ENCODE measurements at regions not wholly inside any gene's neighbourhood (a gene's known extent, or its start where the extent isn't known, plus 50 kb on each side); places are given as distances from the start of the nearest gene placed in this dataset.
A peak's percentile ranks its signal among the peaks of the same experiment; 100 is the strongest.

DNA sequence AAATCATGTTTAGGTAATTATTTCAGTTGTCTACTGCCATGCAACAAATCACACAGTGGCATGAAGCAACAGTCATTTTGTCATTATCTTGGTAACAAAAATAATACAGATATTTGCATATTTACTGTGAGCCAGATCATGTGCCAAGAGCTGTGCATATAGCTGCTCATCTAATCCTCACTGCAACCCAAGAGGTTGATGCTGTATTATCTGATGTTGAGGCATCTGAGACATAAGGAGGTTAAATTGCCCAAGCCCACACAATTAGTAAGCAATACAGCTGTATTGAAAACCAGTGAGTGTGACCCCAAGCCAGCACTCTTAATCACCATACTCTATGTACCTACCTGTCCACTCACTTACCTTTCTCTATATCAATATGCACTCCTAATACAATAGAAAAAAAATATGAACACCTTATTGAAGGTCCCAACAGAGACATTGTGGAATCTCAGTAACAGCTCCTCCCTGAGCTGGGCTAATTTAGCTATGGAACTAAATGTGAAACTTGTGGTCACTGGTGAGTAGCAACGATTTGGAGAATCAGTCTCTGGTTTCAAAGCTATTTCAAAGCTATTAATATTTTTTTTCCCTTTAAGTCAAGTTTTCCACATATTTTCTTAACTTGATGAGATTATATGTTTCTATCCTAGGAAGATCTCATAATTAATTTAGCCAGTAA, 185.2 kb downstream of the KLF12 start:
- Mint-ChIP-seq H3K4me3 (no peak overlapping the region), H3K36me3 (ENCODE audit: low read depth) (no peaks in the 10 kb centered on the region), H3K27ac (peak overlapping the region; percentile 79), H3K4me1 (peaks cover 43% of the 10 kb centered on the region), H3K27me3 (no peaks in the 10 kb centered on the region)
- ATAC-seq: no peak
- no peak for DNase-seq
- H3K9me3 ChIP-seq (ENCODE audit: control insufficient read depth, low read length, poor library complexity, severe bottlenecking): no peaks in the 10 kb centered on the region

DNA sequence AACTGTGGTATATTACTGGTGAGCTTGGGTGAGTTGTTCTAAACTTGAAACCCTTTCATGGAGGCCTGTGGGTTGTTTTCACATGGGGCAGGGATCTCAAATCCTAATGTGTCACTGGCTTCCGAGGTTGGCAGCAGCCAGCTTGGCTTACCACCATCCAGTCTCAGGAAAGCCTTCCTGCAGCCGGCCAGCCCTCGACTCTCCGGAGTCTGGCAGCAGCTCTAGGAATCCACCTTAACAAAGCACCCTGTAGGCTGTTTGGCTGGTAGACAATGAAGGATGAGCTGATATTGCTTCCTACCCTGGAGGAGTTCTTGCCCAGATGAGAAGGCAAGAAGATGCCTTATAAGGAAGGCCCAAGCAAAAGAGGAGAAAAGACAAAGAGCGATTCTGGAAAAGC, 188.3 kb downstream of the KLF12 start:
- peak overlapping the region; percentile 81 for H3K27ac Mint-ChIP-seq
- peaks cover 42% of the 10 kb centered on the region for H3K4me1 Mint-ChIP-seq
- DNase-seq (no peak), ATAC-seq (no peak)
- H3K36me3 Mint-ChIP-seq (ENCODE audit: low read depth): peaks cover 4% of the 10 kb centered on the region
- no peaks in the 10 kb centered on the region for H3K27me3 Mint-ChIP-seq
- no peaks in the 10 kb centered on the region for H3K9me3 ChIP-seq (ENCODE audit: control insufficient read depth, low read length, poor library complexity, severe bottlenecking)
- H3K4me3 Mint-ChIP-seq: no peak overlapping the region

DNA sequence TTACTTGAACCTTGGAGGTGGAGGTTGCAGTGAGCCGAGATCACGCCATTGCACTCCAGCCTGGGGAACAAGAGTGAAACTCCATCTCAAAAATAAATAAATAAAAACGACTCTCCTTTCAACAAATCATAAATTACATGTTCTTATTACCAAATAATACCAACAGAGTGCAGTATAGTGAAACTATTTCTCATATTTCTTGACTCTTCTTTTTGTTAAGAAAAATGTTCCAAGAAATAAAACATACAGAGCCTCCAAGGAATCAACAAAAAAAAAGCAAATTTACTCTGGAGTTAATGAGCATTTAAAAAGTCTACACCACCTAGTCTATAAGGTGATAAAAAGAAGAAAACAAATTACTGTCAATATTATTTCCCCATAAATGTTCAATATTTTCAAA, 188.8 kb downstream of the KLF12 start:
- Mint-ChIP-seq H3K4me1 (peaks cover 44% of the 10 kb centered on the region), H3K4me3 (no peak overlapping the region), H3K36me3 (ENCODE audit: low read depth) (peaks cover 4% of the 10 kb centered on the region), H3K27me3 (no peaks in the 10 kb centered on the region), H3K27ac (peak overlapping the region; percentile 81)
- DNase-seq: no peak
- H3K9me3 ChIP-seq (ENCODE audit: control insufficient read depth, low read length, poor library complexity, severe bottlenecking): no peaks in the 10 kb centered on the region
- no peak for ATAC-seq

DNA sequence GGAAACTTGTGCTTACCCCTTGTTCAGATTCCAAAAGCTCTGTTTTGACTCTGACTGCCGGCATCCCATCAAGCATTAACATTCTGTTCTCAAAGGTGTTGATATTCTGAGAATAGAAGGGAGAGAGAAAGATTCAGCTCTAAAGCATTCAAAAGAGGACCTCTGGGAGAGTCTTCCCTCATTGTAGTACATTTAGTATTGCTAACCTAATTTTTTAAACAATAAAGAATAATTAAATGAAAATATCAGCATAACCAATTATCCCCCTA, 190.3 kb downstream of the KLF12 start:
- DNase-seq: no peak
- H3K4me1 Mint-ChIP-seq: peaks cover 45% of the 10 kb centered on the region
- ATAC-seq: no peak
- H3K36me3 Mint-ChIP-seq (ENCODE audit: low read depth): peaks cover 4% of the 10 kb centered on the region
- H3K9me3 ChIP-seq (ENCODE audit: control insufficient read depth, low read length, poor library complexity, severe bottlenecking): no peaks in the 10 kb centered on the region
- peak overlapping the region; percentile 81 for H3K27ac Mint-ChIP-seq
- H3K27me3 Mint-ChIP-seq: no peaks in the 10 kb centered on the region
- peak overlapping the region; percentile 62 for H3K4me3 Mint-ChIP-seq

DNA sequence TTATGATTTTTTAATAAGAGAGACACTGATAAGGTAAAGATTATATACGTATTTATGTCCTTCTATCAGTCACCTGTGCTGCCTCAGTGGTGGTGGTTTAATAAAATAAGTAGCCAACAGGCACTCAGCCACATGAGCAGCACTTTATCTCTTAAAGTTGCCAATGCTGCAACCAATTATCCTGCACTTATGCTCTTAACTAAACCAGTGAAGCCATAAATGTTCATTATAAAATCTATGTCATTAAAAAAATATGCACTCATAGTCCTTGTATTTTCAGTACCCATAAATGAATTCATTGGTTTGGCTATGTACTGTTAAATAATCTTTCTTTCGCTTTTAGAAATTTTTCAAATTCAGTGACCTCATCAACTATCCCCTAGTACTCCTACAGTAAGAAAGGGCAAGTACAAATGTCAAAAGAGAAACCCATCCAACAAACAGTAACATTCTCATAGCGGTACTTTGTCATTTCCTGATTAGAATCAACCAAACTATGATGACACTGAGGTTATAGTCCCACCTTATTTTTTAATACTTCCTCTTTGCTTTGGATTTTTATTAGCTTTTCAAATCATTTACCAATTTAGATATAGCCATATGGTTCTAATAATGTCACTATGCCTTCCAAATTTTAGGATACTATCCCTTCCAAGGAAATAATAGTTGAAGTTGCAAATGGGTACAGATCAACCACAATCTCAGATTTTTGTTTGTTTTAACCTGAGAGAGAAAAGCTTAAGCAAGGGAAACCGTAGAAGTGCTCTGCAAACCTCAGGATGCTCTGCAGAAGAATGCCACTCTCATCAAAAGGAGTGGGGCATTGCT, 190.9 kb downstream of the KLF12 start:
- Mint-ChIP-seq H3K4me3 (peak overlapping the region; percentile 62), H3K27me3 (no peaks in the 10 kb centered on the region), H3K36me3 (ENCODE audit: low read depth) (peaks cover 4% of the 10 kb centered on the region), H3K27ac (peak overlapping the region; percentile 81), H3K4me1 (peaks cover 42% of the 10 kb centered on the region)
- DNase-seq (no peak), ATAC-seq (peak; percentile 93)
- H3K9me3 ChIP-seq (ENCODE audit: control insufficient read depth, low read length, poor library complexity, severe bottlenecking): no peaks in the 10 kb centered on the region

DNA sequence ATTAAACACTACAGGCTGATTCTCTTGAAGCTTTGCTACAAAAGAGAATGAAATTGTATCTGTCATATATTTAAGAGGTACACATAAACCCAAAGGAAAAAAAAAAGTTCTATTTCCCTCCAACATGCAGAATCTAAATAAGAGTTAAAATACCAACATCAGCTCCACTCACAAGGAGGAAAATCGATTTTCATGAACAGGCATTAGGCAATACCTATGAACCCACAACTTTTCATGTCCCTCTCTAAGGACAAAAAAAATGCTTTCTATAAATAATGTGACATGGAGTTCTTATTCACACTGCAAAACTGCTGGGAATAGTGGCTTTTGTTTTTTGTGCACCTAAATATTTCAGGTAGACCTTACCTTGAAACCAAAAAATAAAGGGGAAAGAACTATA, 192.5 kb downstream of the KLF12 start:
- H3K27ac Mint-ChIP-seq: peak overlapping the region; percentile 81
- peaks cover 4% of the 10 kb centered on the region for H3K36me3 Mint-ChIP-seq (ENCODE audit: low read depth)
- peaks cover 38% of the 10 kb centered on the region for H3K4me1 Mint-ChIP-seq
- H3K4me3 Mint-ChIP-seq: no peak overlapping the region
- H3K9me3 ChIP-seq (ENCODE audit: control insufficient read depth, low read length, poor library complexity, severe bottlenecking): no peaks in the 10 kb centered on the region
- no peaks in the 10 kb centered on the region for H3K27me3 Mint-ChIP-seq
- ATAC-seq: no peak
- no peak for DNase-seq

DNA sequence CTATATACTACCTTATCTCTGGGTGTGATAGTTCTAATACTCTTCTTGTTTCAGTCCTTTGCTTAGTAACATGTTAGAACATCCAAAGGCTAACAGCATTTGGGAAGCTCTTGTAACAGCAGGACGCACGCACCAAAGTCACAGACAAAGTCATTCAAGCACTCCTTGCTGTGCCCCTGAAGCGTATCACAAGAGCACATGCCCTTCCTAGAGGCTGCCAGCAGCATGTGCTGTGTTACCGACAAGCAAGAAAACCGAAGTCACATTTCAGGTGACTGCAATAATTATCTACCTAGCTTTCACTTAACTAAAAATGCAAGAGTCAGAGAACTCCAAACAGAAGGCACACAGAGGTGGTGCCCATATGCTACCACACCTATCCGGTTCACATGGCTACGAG, 194.1 kb downstream of the KLF12 start:
- no peak for DNase-seq
- no peaks in the 10 kb centered on the region for H3K27me3 Mint-ChIP-seq
- H3K9me3 ChIP-seq (ENCODE audit: control insufficient read depth, low read length, poor library complexity, severe bottlenecking): no peaks in the 10 kb centered on the region
- no peak overlapping the region for H3K27ac Mint-ChIP-seq
- ATAC-seq: no peak
- no peak overlapping the region for H3K4me3 Mint-ChIP-seq
- peaks cover 39% of the 10 kb centered on the region for H3K4me1 Mint-ChIP-seq
- peaks cover 4% of the 10 kb centered on the region for H3K36me3 Mint-ChIP-seq (ENCODE audit: low read depth)

DNA sequence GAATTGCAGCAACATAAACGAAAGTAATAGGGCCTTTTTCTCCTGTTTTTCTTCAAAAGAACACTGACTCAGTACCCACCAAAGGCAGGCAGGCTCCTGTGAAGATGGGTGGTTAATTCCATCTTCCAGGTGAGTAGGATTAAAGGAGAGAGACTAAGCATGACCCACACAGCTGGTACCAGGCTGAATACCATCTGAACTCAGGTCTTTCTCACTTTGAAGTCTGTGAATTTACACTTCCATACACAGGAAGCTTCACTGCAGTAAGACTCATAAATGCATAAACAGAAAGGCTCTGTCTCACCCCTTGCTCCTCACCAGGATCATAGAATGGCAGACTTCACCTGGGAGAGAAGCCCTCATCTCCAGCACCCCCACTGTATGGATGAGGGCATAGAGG, 194.6 kb downstream of the KLF12 start:
- H3K27me3 Mint-ChIP-seq: no peaks in the 10 kb centered on the region
- DNase-seq (no peak), ATAC-seq (no peak)
- peaks cover 4% of the 10 kb centered on the region for H3K36me3 Mint-ChIP-seq (ENCODE audit: low read depth)
- H3K4me1 Mint-ChIP-seq: peaks cover 41% of the 10 kb centered on the region
- H3K9me3 ChIP-seq (ENCODE audit: control insufficient read depth, low read length, poor library complexity, severe bottlenecking): no peaks in the 10 kb centered on the region
- H3K4me3 Mint-ChIP-seq: no peak overlapping the region
- no peak overlapping the region for H3K27ac Mint-ChIP-seq

DNA sequence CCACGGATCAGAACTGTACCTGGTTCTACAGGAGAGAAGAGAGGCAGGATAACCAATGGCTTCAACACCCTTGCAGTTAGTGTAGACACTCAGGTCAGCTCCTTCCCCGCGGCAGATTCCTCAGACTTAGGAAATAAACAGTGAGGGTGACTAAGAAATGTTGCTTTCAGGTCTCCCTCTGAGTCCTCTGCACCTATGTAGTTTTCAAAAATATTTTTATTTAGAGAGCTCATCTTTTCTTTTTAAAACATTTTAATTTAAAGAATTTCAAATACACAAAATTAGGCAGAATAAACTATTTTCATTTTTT, 195.2 kb downstream of the KLF12 start:
- DNase-seq: no peak
- H3K27ac Mint-ChIP-seq: no peak overlapping the region
- H3K4me3 Mint-ChIP-seq: no peak overlapping the region
- H3K4me1 Mint-ChIP-seq: peaks cover 46% of the 10 kb centered on the region
- no peak for ATAC-seq
- no peaks in the 10 kb centered on the region for H3K9me3 ChIP-seq (ENCODE audit: control insufficient read depth, low read length, poor library complexity, severe bottlenecking)
- H3K27me3 Mint-ChIP-seq: no peaks in the 10 kb centered on the region
- peaks cover 6% of the 10 kb centered on the region for H3K36me3 Mint-ChIP-seq (ENCODE audit: low read depth)

DNA sequence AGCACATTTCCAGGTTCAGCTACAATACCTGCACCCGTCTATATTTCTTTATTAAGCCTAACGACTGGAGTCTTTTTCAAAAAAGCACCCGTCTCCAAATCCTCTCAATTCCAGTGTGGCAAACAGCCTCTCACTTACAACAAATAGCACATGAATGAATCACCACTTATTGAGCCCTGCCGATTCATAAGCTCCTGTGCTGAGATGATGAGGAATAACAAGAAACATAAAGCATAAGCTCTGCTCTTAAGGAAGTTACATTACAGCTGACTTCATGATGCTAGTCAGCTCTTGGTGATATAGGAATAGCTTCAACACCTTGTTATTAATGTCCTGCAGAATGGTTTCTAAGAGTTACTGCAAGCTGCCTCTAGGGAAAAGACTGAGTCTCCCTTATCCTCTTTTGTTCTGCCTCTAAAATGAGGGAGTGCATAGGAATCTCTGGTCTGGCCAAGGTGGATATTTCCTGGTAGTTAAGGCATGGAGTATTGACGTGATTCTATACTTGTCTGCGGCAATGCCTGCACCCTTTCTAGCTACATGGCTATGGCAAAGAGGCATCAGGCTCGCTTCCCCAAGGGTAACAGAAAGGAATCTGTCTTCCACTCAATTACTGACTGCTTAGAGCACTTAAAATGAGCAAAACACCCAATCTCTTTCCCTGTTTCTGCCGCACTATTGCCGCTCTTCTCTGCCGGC, 195.7 kb downstream of the KLF12 start:
- no peak overlapping the region for H3K27ac Mint-ChIP-seq
- H3K4me3 Mint-ChIP-seq: no peak overlapping the region
- H3K27me3 Mint-ChIP-seq: no peaks in the 10 kb centered on the region
- ATAC-seq: no peak
- H3K4me1 Mint-ChIP-seq: peaks cover 47% of the 10 kb centered on the region
- DNase-seq: no peak
- no peaks in the 10 kb centered on the region for H3K9me3 ChIP-seq (ENCODE audit: control insufficient read depth, low read length, poor library complexity, severe bottlenecking)
- peaks cover 8% of the 10 kb centered on the region for H3K36me3 Mint-ChIP-seq (ENCODE audit: low read depth)

DNA sequence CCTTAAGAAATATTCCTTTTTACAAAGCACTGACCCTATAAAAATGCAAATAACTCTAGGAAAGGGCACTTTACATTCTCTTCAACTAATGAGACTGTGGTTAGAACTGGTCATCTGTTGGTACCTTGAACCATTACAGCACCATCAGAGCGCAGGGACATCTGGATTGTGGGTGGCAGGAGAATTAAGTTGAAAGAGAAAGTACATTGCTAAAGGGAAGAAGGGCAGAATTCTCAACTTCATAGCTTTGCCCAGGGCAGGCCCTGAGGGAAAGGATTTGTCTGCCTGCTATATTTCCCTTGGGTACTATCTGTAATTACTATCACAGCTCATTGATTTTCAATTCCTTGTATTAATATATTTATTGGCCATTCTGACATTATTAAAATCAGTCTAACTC, 196.8 kb downstream of the KLF12 start:
- DNase-seq (no peak), ATAC-seq (no peak)
- H3K4me1 Mint-ChIP-seq: peaks cover 42% of the 10 kb centered on the region
- no peak overlapping the region for H3K4me3 Mint-ChIP-seq
- no peaks in the 10 kb centered on the region for H3K27me3 Mint-ChIP-seq
- no peak overlapping the region for H3K27ac Mint-ChIP-seq
- H3K9me3 ChIP-seq (ENCODE audit: control insufficient read depth, low read length, poor library complexity, severe bottlenecking): no peaks in the 10 kb centered on the region
- H3K36me3 Mint-ChIP-seq (ENCODE audit: low read depth): peaks cover 4% of the 10 kb centered on the region

DNA sequence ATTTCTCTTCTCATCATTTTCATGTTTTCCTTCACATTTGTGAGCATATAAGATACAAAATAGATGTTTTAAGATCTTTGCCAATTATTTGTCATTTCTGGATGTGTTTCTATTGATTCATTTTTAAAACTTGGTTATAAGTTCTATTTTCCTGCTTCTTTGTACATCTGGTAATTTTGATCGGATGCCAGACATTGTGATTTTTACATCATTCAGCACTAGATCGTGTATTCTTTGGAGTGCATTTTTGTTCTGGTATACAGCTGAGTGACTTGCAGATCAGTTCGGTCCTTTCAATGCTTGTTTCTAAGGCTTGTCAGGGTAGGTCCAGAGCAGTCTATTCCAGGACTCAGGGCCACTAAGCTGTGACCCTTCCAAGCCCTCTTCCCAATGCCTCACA, 198.2 kb downstream of the KLF12 start:
- H3K9me3 ChIP-seq (ENCODE audit: control insufficient read depth, low read length, poor library complexity, severe bottlenecking): no peaks in the 10 kb centered on the region
- ATAC-seq: no peak
- DNase-seq: no peak
- Mint-ChIP-seq H3K27me3 (no peaks in the 10 kb centered on the region), H3K4me3 (no peak overlapping the region), H3K36me3 (ENCODE audit: low read depth) (peaks cover 4% of the 10 kb centered on the region), H3K27ac (peak overlapping the region; percentile 89), H3K4me1 (peaks cover 44% of the 10 kb centered on the region)

DNA sequence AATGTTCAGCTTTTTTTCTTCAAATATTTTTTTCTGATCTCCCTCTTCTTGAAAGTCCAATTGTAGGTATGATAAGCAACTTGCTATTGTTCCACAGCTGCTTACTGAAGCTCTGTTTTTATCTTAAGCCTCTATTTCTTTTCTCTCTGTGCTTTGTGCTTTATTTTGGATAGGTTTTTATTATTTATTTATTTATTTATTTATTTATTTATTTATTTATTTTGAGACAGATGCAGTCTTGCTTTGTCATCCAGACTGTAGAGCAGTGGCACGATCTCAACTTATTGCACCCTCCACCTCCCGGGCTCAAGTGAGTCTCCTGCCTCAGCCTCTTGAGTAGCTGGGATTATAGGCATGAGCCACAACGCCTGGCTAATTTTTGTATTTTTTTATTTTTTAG, 199.4 kb downstream of the KLF12 start:
- DNase-seq (no peak), ATAC-seq (no peak)
- Mint-ChIP-seq H3K27ac (no peak overlapping the region), H3K4me1 (peaks cover 33% of the 10 kb centered on the region), H3K27me3 (no peaks in the 10 kb centered on the region), H3K4me3 (no peak overlapping the region), H3K36me3 (ENCODE audit: low read depth) (peaks cover 4% of the 10 kb centered on the region)
- H3K9me3 ChIP-seq (ENCODE audit: control insufficient read depth, low read length, poor library complexity, severe bottlenecking): no peaks in the 10 kb centered on the region

Measured in T-helper 17 cell (primary cell).